ENCODE measurements at regions not wholly inside any gene's neighbourhood (a gene's known extent, or its start where the extent isn't known, plus 50 kb on each side); places are given as distances from the start of the nearest gene placed in this dataset.

DNA sequence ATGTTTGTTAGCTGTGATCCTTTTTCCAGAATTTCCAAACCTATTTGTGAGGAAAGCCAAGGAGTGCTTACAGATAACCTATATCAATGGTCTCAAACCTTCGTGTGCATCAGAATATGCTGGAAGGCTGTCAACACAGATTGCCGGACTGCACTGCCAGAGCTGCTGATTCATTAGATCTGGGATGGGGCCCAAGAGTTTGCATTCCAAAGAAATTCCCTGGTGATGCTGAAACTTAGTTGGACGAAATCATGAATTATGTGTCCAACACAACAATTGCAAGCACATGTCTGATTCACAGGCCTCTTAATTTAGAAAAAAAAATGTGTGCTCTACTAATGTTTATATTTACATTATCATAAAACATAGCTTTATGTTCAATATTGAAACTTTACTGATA, 544.0 kb upstream of the AMOT start:
- TF ChIP-seq, protein P1, sequence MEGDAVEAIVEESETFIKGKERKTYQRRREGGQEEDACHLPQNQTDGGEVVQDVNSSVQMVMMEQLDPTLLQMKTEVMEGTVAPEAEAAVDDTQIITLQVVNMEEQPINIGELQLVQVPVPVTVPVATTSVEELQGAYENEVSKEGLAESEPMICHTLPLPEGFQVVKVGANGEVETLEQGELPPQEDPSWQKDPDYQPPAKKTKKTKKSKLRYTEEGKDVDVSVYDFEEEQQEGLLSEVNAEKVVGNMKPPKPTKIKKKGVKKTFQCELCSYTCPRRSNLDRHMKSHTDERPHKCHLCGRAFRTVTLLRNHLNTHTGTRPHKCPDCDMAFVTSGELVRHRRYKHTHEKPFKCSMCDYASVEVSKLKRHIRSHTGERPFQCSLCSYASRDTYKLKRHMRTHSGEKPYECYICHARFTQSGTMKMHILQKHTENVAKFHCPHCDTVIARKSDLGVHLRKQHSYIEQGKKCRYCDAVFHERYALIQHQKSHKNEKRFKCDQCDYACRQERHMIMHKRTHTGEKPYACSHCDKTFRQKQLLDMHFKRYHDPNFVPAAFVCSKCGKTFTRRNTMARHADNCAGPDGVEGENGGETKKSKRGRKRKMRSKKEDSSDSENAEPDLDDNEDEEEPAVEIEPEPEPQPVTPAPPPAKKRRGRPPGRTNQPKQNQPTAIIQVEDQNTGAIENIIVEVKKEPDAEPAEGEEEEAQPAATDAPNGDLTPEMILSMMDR (IDR thresholded peaks at IDR 0.05) = no peak

DNA sequence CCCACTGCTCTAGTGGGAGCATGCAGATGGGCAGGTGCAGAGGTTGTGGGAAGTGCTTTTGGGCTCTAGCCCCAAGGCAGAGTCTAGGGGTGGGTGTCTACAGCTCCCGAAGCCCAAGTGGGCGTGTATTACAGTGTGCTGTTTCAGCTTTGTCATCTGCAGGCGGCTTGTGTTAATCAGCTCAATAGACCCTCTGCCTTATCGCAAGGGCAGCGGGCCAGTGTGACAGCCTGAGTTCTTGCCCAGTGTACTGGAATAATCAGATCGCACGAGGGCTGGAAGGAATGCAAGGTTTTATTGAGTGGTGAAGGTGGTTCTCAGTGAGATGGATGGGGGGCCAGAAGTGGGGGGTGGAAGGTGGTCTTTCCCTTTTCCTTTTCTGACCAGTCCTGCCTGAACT, 529.4 kb upstream of the AMOT start:
- TF ChIP-seq, protein P1 (IDR thresholded peaks at IDR 0.05) = no peak

DNA sequence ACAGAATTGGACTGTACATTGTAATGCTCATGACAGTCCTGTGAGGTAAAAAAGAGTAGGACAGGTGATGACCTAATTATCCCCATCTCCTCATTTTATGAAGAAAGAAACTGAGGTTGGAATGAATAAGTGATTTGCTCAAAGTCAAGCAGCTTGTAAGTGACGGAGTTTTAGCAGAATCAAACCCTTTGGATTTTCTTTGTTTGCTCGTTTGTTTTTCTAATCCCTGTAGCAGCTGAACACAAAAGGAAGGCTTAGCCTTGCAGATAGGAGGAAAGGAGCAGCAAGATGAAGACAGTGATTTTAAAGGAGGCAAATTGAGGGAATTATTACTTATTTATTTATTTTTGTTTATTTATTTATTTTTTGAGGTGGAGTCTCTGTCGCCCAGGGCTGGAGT, 528.4 kb upstream of the AMOT start:
- TF ChIP-seq, protein P1 (IDR thresholded peaks at IDR 0.05) = no peak

DNA sequence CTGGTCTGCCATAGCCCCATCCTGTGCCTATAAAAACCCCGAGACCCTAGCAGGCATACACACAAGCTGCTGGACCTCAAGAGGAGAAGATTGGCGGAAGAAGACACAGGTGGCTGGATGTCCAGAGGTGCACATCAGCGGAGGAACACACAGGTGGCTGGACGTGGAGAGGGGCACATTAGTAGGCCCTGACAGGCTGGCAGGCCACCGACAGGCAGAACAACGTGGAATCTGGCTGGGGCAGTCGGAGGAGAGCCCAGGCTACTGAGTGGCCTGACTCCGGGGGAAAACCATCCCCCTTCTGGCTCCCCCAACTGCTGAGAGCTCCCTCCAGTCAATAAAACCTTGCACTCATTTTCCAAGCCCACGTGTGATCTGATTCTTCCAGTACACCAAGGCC, 512.5 kb upstream of the AMOT start:
- TF ChIP-seq, protein P1 (IDR thresholded peaks at IDR 0.05) = no peak

DNA sequence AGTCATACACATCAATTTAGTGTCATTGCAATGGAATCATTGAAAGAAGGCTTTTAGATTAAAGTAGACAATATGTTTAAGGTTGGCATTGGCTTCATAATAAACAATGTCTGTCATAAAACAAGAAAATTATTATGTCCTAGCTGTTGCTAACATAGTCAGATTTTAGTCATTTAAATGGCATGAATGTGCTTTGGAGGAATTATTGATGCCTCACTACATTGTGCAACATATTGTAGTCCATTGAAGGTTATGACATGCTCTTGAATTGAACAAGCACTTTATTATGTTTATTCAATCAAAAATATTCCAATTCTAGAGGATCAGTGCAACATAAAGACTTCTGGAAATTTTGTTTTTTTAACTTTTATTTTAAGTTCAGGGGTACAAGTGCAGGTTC, 489.8 kb upstream of the AMOT start:
- TF ChIP-seq, protein P1 (IDR thresholded peaks at IDR 0.05) = no peak

DNA sequence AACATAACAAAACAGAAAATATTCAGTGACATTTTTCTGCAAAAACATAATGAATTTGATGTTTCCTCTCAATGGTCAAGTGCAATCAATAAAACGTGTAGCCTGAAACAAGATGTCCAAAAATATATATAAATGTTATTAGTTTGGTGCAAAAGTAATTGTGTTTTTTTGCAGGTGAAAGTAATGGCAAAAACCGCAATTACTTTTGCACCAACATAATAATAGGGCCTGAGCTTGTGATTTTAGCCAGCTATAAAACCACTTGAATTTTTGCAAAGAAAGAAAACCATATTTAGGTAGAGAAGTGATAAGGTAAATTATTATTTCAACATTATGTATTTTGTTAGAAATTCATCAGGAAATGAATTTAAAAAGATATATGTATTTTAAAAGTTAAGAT, 475.3 kb upstream of the AMOT start:
- TF ChIP-seq, protein P1 (IDR thresholded peaks at IDR 0.05) = no peak

DNA sequence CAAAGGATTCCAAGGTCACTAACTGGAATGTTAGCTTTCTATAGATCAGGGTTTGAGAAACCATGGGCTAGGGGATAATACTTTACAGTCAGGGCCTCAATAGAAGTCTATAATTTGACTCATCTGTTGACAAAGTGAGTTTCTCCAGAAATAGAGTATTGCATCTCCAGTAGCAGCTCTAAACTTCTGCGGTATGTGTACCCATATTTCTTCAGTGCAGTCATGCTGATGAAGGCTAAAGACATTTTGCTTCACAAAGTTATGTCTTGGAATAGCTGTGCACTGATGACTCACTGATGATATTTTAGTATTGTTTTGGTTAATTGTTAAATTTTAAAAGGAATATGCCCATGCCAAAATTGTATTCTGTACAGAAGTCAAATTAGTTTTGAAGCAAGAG, 464.9 kb upstream of the AMOT start:
- TF ChIP-seq, protein P1 (IDR thresholded peaks at IDR 0.05) = no peak

DNA sequence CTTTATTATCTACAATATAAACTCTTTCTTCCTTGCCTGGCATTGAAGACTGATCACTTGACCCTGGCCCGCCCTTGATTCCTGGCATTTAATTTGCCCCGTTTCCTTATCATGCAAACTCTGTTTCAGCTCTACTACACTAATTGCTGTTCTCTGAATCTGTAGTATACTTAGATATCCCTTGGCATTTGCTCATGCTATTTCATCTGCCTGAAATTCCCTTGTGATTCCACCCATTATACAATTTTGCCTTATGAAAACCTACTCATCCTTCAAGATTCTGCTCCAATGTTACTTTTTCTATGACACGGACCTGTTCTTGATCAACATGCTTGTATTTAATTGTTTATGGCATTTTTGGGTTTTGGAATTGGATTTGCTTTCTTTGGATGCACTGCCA, 459.9 kb upstream of the AMOT start:
- TF ChIP-seq, protein P1 (IDR thresholded peaks at IDR 0.05) = no peak
